Tibial nerve (tissue), 4 donors: ENCODE measurements at regions not wholly inside any gene's neighbourhood (a gene's known extent, or its start where the extent isn't known, plus 50 kb on each side); places are given as distances from the start of the nearest gene placed in this dataset.

ENCODE experiments used
- CTCF ChIP-seq, 5 experiments: fragments of 200-600 bp in 3 of 5; fragments of 450-650 bp in 2 of 5; sonication (generic) in 3 of 5; IDR thresholded peaks; one replicate each; pipeline ENCODE4 v1.5.1; 2016 to 2019; ENCODE audit warnings: antibody characterized with exemption in 5 of 5, mild to moderate bottlenecking in 3 of 5, moderate library complexity in 2 of 5
- EP300 ChIP-seq, 2 donors: sonication (generic); formaldehyde crosslinking; IDR thresholded peaks; one replicate each; pipeline ENCODE4 v1.6.1; 2017; ENCODE audit warnings: antibody characterized with exemption in 2 of 2, mild to moderate bottlenecking in 1 of 2

GRCh38 chr2:103594823-103595222 is 833.0 kb downstream of the TMEM182 start:
- TF ChIP-seq CTCF (IDR thresholded peaks at IDR 0.05): no peak
- TF ChIP-seq EP300 (IDR thresholded peaks at IDR 0.05): no peak
